Subcutaneous abdominal adipose tissue (tissue), 5 donors: ENCODE measurements at regions not wholly inside any gene's neighbourhood (a gene's known extent, or its start where the extent isn't known, plus 50 kb on each side); places are given as distances from the start of the nearest gene placed in this dataset.
A peak's percentile ranks its signal among the peaks of the same experiment; 100 is the strongest.
"Not testable (repeated sequence)": the region's sequence is repeated elsewhere in the genome, so short reads cannot be mapped to it uniquely, and the experiment has no call there.

Experiments used
- H3K27ac ChIP-seq: one replicate; pipeline ENCODE4 v1.7.0; 2013; ENCODE audit warnings: low read depth, mild to moderate bottlenecking, inconsistent platforms, low read length, moderate library complexity
- H3K27me3 ChIP-seq, 5 donors: one replicate each; pipeline ENCODE4 v1.7.0; 2013; ENCODE audit warnings: low read length in 5 of 5, inconsistent platforms in 1 of 5; ENCODE audit not compliant: control insufficient read depth in 5 of 5, insufficient read depth in 4 of 5
- H3K36me3 ChIP-seq, 5 donors: one replicate each; pipeline ENCODE4 v1.7.0; 2013; ENCODE audit warnings: low read length in 5 of 5; ENCODE audit not compliant: control insufficient read depth in 5 of 5, insufficient read depth in 5 of 5
- H3K4me1 ChIP-seq, 5 donors: one replicate each; pipeline ENCODE4 v1.7.0; 2013; ENCODE audit warnings: low read length in 5 of 5, mild to moderate bottlenecking in 3 of 5, moderate library complexity in 1 of 5; ENCODE audit not compliant: control insufficient read depth in 5 of 5, insufficient read depth in 5 of 5
- H3K4me3 ChIP-seq, 5 donors: one replicate each; pipeline ENCODE4 v1.7.0; 2013; ENCODE audit warnings: low read length in 5 of 5, low read depth in 1 of 5
- H3K9ac ChIP-seq, 5 donors: one replicate each; pipeline ENCODE4 v1.7.0; 2013; ENCODE audit warnings: low read length in 5 of 5, mild to moderate bottlenecking in 4 of 5, moderate library complexity in 3 of 5
- H3K9me3 ChIP-seq, 5 donors: one replicate each; pipeline ENCODE4 v1.7.0; 2013; ENCODE audit warnings: low read length in 5 of 5; ENCODE audit not compliant: control insufficient read depth in 5 of 5
- donor health status: healthy.
- donor health status: healthy.
- donor health status: healthy.
- donor health status: healthy.
- donor health status: healthy.

GRCh38 chr4:59772641-59773139 is 1427.4 kb upstream of the ADGRL3 start:
- Histone ChIP-seq H3K9me3 (no peaks in the 10 kb centered on the region), H3K4me3 (no peak overlapping the region), H3K27me3 (no peaks in the 10 kb centered on the region), H3K4me1 (no peaks in the 10 kb centered on the region), H3K36me3 (no peaks in the 10 kb centered on the region), H3K27ac (no peak overlapping the region), H3K9ac (no peak overlapping the region)

GRCh38 chr4:59780271-59780670 is 1419.9 kb upstream of the ADGRL3 start:
- H3K27ac ChIP-seq, H3K4me3 ChIP-seq, H3K4me1 ChIP-seq, H3K9me3 ChIP-seq, H3K36me3 ChIP-seq, H3K27me3 ChIP-seq, H3K9ac ChIP-seq: not testable (repeated sequence)

- Histone ChIP-seq H3K27me3 (no peaks in the 10 kb centered on the region), H3K36me3 (no peaks in the 10 kb centered on the region)
Measured at GRCh38 chr4:59805176-59805575, 1395.0 kb upstream of the ADGRL3 start.

GRCh38 chr4:59814402-59815010 is 1385.6 kb upstream of the ADGRL3 start:
- H3K27me3 ChIP-seq: no peaks in the 10 kb centered on the region
- no peaks in the 10 kb centered on the region for H3K36me3 ChIP-seq
- H3K27ac ChIP-seq: no peak overlapping the region
- H3K4me3 ChIP-seq: no peak overlapping the region
- no peak overlapping the region for H3K9ac ChIP-seq
- H3K4me1 ChIP-seq: no peaks in the 10 kb centered on the region
- no peaks in the 10 kb centered on the region for H3K9me3 ChIP-seq

More at GRCh38 chr4:59805176-59805575, 1395.0 kb upstream of the ADGRL3 start:
- H3K9me3 ChIP-seq: peaks cover 0 to 5% (median 3%) of the 10 kb centered on the region in 5 donors
- H3K27ac ChIP-seq: no peak overlapping the region
- no peaks in the 10 kb centered on the region for H3K4me1 ChIP-seq
- no peak overlapping the region for H3K4me3 ChIP-seq
- no peak overlapping the region for H3K9ac ChIP-seq

GRCh38 chr4:59818656-59819055 is 1381.5 kb upstream of the ADGRL3 start:
- Histone ChIP-seq H3K27me3 (no peaks in the 10 kb centered on the region), H3K9ac (peak overlapping the region in 2 of 5 donors; percentile 33 to 51), H3K36me3 (no peaks in the 10 kb centered on the region), H3K4me1 (no peaks in the 10 kb centered on the region), H3K27ac (no peak overlapping the region), H3K4me3 (peak overlapping the region in 4 of 5 donors; percentile 48 to 66 (median 58)), H3K9me3 (no peaks in the 10 kb centered on the region)

GRCh38 chr4:59823311-59823710 is 1376.8 kb upstream of the ADGRL3 start:
- Histone ChIP-seq H3K9ac (no peak overlapping the region), H3K9me3 (no peaks in the 10 kb centered on the region), H3K36me3 (no peaks in the 10 kb centered on the region), H3K27ac (no peak overlapping the region), H3K27me3 (no peaks in the 10 kb centered on the region), H3K4me1 (no peaks in the 10 kb centered on the region), H3K4me3 (no peak overlapping the region)

- Histone ChIP-seq H3K36me3 (no peaks in the 10 kb centered on the region), H3K9ac (no peak overlapping the region), H3K27me3 (no peaks in the 10 kb centered on the region), H3K9me3 (no peaks in the 10 kb centered on the region), H3K4me1 (no peaks in the 10 kb centered on the region), H3K27ac (no peak overlapping the region), H3K4me3 (no peak overlapping the region)
Measured at GRCh38 chr4:59825104-59825503, 1375.0 kb upstream of the ADGRL3 start.

- no peaks in the 10 kb centered on the region for H3K9me3 ChIP-seq
- no peak overlapping the region for H3K4me3 ChIP-seq
Measured at GRCh38 chr4:59831746-59832145, 1368.4 kb upstream of the ADGRL3 start.

GRCh38 chr4:59834943-59835342 is 1365.2 kb upstream of the ADGRL3 start:
- Histone ChIP-seq H3K27me3 (no peaks in the 10 kb centered on the region), H3K36me3 (no peaks in the 10 kb centered on the region), H3K9me3 (no peaks in the 10 kb centered on the region), H3K27ac (no peak overlapping the region), H3K9ac (no peak overlapping the region), H3K4me1 (peaks cover 0 to 6% (median 0%) of the 10 kb centered on the region in 5 donors), H3K4me3 (no peak overlapping the region)

More at GRCh38 chr4:59831746-59832145, 1368.4 kb upstream of the ADGRL3 start:
- Histone ChIP-seq H3K36me3 (no peaks in the 10 kb centered on the region), H3K27me3 (no peaks in the 10 kb centered on the region), H3K27ac (no peak overlapping the region), H3K4me1 (peaks cover 0 to 6% (median 0%) of the 10 kb centered on the region in 5 donors), H3K9ac (no peak overlapping the region)

- Histone ChIP-seq H3K9ac (no peak overlapping the region), H3K4me1 (peaks cover 0 to 6% (median 0%) of the 10 kb centered on the region in 5 donors), H3K27ac (no peak overlapping the region), H3K36me3 (no peaks in the 10 kb centered on the region), H3K4me3 (no peak overlapping the region), H3K9me3 (no peaks in the 10 kb centered on the region), H3K27me3 (no peaks in the 10 kb centered on the region)
Measured at GRCh38 chr4:59837751-59838150, 1362.4 kb upstream of the ADGRL3 start.
